ENCODE measurements at regions not wholly inside any gene's neighbourhood (a gene's known extent, or its start where the extent isn't known, plus 50 kb on each side); places are given as distances from the start of the nearest gene placed in this dataset.
"Not testable (repeated sequence)": the region's sequence is repeated elsewhere in the genome, so short reads cannot be mapped to it uniquely, and the experiment has no call there.

DNA sequence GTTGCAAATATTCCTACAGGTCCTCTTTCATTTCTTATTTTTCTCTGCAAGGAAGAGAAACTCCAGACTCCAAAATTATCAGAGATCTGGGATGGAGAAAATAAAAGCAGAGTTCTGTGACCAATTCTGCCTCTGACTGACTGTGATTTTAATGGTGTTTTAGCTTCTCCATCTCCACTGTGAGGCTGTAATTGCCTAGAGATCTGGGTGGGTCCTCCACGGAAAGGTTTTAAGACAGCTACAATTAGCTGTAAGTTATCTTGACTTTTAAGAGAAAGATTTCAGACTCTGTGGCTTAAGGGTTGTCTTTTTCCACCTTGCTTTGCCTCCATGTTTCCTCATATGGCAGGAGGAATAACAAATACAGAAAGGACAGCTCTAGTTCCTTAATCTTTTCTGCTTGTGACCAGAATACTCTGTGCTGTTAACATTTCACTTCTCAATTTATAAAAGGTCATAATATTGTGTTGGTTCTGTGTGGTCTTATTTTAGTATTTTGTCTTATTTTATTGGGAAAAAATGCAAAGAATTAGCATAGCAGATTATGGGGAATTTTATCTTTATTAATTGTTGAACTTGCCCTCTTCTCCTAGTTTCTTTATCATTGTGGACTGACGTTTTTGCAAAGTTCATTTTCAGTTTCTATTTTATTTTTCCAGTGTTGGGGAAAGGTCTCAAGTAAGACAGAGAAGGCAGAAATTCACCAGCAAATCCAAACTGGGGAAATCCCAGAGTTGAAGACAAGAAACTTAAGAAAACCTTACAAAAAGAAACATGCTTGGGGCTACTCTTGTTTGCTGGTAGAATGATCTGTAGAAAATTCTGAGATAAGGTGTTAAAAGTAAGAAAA lies 157.9 kb downstream of the RAP2B start:
- DNase-seq, result peak; percentile 88

DNA sequence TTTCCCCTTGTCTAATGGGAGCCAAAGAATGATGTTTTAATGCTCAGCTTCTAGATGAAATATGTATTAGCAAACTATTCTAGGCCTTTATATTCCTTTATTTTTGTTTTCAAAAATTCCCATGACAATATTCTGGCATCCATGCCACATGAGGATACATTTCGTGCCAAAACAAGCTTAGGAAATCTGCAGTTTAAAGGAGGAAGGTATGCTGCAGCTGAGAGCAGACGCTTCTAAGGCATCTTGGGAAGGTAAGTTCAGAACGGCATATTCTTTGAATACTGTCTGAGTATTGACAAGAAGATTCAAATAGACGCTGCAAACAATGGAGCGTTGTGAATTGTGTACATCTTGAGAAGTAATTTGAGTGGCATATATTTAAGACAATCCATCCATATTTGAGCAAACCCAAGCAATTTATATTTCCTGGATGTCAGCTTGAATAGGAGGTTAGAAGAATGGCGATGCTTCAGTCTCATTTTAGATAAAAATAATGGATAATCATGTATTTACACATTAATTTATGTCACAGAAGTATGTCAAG lies 158.6 kb downstream of the RAP2B start:
- no peak for DNase-seq

DNA sequence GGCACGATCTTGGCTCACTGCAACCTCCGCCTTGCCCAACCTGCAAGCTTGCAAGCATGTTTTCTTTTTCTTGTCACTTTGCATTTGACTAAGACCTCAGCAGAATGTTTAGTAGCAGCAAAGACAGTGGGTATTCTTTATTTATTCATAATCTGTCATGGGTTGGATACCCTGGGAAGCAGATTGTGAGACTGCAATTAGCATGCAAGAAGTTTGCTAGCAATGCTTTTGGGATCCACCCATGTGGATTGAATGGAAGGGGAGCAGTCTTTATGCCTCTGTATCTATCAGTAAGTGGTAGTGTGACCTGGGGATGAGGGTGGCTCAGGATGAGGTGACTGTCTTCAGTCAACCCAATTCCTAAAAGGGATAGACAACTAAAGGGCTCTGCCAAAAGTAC lies 166.7 kb downstream of the RAP2B start:
- no peak for DNase-seq

DNA sequence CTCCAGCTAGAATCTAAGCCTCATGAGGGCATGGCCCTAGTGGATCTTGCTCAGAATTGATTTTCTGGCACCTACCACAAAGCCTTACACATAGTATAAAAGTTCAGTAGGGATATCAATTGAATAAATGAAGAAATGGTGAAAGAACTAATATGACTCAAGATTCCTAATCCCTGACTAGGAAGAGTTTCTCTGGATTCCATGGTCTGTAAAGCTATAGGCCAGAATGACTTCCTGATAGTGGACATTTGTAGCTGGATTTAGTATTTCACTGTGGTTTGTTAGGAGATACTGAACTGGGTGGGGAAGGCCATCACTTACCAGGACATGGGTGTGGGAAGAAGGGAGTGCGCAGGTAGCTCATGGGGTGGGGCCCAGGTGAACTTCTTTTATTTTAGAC lies 168.9 kb downstream of the RAP2B start:
- DNase-seq, result no peak

DNA sequence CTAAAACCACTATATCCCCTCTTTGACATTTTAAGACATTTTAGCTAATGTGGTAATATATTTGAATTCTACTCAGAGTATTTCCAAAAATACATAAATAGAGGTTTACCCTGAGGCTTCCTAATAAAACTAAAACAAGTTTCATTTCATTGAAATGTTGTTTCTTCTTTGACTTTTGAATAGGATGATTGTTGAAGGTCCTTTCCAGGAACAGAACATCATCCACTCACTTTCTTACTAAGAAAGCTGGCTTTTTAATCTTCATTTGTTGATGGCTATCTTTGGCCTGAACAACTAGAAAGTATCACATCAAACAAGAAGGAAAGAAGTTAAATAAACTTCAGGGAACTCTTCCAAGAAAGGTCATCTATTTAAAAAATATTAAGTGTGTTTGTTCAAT lies 169.7 kb downstream of the RAP2B start:
- DNase-seq, result no peak

DNA sequence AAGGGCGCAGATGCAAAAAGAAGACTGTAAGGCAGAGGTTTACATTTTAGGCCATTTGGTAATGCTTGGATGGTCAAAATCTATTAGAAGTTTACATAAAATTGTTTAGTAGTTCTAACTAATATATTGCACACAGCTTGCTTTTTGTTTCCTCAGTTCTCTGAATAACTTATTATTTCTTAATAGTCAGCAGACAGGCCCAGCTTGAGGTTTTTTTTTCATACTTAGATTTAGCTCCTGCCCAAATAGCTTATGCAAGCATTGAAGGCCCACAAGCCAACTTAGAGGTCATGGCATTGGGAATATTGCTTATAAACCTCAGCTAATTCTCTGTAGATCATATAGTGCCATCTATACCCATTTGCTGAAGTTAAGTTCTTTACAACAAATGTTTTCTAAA lies 172.5 kb downstream of the RAP2B start:
- peak; percentile 64 for DNase-seq

DNA sequence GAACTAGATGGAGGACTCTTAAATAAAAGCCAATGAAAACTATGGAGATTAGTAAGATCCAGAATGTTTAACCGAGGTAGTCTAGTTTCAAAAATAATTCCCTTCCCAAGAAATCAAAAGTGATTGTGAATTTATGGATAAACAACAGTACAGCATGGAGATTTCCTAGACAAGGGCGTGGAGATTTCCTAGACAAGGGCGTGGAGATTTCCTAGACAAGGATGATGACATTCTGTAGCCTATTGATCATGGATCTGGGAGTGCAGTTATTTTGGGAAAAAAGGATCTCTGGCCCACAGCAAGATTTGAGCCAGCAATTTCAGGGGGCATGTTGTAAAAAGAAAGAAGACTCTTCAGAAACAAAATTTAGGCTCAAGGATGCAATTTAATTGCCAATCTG lies 175.3 kb downstream of the RAP2B start:
- no peak for DNase-seq

DNA sequence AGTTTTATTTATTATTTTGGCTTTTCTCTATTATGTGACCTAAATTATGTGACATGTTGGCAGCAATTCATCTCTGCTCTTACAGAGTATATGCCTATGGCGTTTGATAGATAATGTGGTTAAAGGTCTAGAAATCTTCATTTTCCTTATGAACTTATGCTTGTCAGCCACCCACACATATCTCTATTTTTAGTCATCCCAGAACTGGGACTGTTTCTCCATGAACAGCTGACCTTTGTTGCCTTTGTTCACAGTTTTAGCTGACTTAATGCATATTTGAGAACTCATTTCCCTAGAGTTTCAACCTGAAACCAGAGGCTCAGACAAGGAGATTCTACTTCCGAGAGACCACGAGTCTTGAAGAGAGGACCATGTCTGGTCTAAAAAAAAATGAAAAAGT lies 176.5 kb downstream of the RAP2B start:
- DNase-seq, result peak; percentile 62

DNA sequence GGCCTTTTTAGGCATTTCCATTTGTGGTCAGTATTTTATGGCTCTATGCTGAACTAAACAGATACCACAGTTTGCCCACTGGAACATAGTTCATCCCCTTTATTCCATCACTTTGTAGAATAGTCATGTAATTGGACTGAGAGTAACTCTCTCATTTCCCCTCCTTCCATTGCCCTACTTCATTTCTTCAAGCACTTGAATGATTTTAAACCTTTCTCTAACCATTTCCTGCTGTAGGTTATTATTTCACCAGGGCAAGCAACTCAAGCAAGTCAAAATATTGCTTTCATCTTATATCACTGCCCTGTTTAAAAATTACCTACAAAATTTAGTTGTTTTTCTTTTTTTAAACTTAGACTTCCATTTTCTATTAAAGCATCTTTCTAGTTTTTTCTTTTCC lies 177.0 kb downstream of the RAP2B start:
- no peak for DNase-seq

DNA sequence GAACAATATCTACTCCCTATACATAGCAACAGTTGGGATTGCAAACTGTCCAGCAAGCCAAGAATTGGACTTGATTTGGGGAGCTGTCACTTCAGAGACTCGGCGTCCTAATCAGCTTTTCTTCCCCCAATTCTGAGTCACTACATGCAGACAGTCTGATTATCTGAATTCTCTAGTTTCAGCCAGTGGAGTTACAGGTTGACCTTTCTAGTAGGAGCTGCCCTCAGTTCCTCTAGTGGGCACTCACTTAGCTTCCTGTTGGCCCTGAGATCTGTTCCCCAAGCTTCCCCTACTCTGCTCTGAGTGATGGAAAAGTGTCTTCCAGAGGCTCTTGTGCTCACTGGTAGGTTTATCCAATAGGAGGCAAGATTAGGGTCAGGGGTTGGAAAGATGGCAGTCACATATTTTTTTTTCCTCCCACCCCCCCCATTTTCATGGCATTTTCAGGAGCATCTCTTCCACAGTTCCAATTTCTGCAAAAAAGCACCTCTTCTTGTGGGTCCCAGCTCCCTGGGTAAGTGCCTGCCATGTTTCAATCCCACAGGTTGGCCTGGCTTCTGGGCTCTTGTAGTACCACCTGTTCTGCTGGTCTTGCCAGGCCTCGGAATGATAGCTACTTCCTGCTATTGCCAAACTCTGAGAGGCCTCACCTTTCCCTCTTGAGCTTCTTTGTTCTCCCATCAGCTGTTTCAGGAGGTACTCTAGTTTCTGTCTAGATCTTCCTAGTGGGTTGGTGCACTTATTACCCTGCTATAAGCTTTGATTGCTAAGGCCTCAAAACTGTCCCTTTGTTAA lies 182.2 kb downstream of the RAP2B start:
- no peak for DNase-seq

DNA sequence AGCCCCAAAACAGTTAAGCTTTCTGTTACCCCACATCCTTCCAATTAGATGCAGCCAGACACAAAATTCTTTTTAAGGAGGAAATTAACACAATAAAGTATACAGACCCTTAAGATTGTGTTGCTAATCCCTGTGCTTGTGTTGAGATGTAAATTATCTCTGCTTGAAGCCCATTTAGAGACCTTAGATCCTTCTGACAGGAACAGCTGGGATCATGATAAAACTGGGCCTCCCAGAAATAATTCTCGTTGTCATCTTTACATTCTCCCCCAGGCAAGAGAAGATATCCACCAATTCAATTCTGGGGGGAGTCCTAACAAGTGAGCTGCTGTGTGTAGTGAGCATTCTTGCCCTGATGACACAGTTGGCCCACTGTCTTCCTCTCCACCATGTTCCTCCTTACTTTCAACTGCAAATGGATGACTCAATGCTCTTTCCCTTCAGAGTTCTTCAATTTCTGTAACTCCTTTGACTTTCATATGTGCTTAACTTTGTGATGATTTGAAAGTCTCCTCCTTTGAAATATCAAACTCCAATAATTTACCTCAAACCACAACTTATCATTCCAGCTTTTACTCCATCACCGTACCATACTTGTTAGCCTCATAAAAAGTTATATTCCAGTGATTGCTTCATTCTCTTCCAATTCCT lies 186.6 kb downstream of the RAP2B start:
- DNase-seq, result peak; percentile 35

DNA sequence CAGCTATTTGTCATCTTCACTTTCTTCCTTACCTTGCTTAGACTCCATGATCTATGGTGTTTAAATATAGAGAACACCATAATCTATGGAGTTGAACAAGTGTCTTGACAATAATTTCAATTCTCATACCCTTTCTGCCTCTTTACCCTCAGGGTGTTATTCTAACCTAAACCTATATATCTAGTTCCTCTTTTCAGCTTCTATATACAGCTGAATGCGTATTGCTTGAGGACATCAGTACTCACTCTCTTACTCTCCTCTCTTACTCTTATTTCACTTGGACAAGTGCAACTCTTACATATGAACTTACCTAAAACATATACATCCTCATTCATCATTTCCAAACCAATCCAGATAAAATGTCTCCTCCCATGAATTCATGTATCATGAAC lies 187.1 kb downstream of the RAP2B start:
- DNase-seq, result no peak

DNA sequence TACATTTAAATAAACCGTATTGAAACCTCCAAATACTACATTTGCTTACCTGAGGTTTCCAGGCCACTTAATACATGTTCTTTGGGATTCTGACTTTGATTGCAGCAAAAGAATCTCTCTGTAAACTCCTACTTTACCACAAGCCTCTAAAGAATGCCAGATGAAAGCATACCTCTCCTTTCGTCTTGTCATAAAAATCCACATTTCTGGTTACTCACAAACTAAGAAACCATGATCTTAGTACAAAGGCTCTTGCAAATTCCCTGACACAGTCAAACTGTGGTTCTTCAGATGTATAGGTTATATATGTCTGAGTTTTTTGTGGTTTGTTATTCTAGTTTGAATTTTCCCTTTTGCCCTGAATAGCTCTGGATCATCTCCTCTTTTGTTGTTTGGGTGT lies 188.4 kb downstream of the RAP2B start:
- no peak for DNase-seq

DNA sequence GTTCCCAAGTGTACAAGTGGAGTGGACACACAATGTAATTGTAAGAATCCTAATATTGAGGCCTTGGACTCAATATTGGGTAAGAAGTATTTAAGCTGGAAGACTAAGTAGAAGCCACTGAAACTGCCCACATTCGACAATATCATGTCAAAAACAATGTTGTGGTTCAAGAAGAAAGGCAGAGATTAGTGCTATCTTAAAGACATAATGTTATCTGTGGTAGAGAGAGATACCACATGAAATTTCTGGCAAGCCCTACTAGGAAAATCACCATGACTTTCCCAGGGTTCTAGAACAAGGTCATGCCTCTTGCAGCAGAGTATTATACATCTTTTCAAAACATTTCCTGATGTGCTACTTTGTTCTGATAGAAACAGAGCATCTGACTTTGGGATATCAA lies 192.6 kb downstream of the RAP2B start:
- no peak for DNase-seq

DNA sequence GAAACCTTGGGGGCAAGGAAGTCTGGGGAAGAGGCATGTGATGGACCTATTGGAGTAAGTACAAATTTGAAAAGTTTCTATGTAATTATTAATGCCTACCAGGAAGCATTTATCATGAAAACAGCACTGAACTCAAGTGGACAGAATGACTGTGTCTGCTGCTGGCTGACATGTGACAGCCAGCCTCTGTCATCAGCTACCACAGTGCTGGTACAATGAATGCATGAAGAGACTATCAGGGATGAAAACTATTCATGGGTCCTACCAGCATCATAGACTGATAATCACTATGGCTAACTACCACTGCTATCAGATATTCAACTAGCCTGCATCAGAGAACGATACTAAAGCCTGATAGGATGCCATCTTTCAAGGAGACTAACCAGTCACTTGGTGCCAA lies 193.5 kb downstream of the RAP2B start:
- DNase-seq, result no peak

DNA sequence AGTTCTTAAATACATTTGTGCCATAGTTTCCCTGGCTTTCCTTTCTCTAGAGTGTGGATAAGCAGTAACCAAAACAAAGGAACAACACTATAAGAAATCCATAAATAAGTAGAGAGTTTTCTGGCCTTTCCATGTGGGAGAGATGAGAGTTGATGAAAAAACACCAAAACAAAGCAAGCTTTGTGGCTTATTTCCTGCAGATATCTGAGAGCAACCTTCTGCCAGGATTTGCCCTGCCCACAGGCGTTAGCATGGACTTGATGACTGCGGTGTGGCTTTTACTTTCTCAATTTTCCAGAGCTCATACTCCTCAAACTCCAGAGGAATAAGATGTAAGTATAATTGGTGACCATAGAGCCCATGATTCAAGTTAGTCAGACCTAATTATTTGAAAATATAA lies 194.9 kb downstream of the RAP2B start:
- no peak for DNase-seq

DNA sequence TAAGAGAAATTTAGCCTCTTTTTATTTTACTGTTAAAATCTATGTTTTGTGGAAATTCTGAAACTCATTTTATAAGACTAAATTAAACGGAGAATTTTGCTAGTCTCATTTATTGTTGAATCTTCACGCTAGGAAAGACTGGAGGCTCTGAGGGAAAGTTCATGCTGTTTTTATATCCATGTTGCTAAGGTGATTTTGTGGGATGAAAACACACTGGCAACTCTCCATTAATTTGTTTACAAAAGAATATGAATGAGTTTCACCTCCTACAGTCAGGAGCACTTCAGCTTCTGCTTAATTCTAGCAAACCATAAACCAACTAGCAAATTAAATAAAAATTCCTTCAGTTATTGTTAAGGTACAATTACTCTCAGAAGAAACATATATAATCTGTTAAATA lies 195.4 kb downstream of the RAP2B start:
- no peak for DNase-seq

DNA sequence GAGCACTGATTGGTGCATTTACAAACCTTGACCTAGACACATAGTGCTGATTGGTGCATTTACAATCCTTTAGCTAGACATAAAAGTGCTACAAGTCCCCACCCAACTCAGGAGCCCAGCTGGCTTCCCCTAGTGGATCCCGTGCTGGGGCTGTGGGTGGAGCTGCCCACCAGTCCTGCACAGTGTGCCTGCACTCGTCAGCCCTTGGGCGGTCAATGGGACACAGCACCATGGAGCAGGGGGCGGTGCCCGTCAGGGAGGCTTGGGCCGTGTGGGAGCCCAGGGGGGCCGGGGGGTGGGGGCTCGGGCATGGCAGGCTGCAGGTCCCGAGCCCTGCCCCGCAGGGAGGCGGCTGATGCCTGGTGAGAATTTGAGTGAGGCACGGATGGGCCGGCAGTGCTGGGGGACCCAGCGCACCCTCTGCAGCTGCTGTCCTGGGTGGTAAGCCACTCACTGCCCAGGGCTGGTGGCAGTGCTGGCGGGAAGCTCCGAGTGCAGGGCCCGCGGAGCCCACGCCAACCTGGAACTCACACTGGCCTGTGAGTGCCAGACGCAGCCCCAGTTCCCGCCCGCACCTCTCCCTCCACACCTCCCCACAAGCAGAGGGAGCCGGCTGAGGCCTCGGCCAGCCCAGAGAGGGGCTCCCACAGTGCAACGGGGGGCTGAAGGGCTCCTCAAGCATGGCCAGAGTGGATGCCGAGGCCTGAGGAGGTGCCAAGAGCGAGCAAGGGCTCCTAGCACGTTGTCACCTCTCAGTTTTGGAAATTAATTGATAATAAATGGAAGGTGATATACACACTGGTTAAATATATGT lies 207.7 kb downstream of the RAP2B start:
- DNase-seq, result no peak

DNA sequence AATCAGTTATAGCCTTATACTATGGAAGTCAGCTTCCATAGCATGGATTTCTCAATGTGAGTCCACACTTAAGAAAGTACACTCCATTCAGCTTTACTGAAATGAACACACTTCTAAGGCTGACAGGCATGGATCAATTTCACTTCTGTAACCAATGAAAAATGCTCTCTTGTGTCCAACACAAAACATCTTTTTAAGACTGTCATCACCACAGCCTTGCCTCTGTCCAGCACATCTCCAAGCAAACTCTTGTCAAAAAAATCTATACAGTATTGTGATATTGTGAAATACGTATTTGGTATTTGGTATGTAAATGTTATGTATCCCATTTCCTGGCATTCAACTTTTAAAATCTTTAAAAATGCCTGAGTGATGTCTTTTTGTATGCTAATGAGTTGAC lies 208.7 kb downstream of the RAP2B start:
- no peak for DNase-seq

DNA sequence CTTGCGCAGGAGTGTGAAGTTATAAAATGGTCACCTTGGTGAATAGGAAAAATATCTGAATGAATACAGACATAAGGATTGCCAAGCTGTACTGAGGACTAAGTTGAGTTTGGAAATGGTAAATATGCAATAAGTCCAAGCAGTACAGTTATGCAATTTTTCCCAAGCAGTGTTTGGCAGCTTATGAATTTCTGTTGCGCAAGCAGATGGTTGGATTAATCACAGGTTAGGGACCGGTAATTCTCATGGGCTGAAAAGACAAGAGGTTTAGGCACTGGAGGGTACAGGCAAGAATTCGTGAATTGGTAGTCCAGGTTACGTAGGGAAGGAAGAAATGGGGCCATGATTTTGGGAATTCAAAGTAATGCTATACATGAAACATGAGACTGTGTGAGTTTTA lies 210.3 kb downstream of the RAP2B start:
- peak; percentile 40 for DNase-seq

DNA sequence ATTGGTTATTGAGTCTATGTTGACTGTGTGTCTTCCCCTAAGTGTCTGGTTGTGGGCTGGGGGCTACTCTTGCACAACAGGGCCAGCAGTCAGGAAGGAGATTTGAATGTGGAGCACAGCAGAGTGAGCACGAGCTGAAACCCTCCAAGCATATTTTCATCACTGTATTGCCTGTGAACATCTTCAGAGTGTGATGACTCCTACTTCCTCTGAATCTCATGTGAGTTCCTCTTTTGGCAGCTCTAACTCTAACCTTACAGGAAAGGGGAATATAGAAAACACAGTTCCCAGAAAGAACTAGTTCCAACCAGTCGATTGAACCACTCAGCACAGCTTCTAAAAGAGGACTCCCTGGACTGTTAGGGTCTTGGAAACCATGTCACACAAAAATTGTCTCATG lies 211.6 kb downstream of the RAP2B start:
- peak; percentile 90 for DNase-seq

DNA sequence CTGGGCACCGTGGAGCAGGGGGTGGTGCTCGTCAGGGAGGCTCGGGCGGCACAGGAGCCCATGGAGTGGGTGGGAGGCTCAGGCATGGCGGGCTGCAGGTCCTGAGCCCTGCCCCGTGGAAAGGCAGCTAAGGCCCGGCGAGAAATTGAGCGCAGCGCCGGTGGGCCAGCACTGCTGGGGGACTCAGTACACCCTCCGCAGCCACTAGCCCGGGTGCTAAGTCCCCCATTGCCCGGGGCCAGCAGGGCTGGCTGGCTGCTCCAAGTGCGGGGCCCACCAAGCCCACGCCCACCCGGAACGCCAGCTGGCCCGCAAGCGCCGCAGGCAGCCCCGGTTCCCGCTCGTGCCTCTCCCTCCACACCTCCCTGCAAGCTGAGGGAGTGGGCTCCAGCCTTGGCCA lies 216.3 kb downstream of the RAP2B start:
- not testable (repeated sequence) for DNase-seq

DNA sequence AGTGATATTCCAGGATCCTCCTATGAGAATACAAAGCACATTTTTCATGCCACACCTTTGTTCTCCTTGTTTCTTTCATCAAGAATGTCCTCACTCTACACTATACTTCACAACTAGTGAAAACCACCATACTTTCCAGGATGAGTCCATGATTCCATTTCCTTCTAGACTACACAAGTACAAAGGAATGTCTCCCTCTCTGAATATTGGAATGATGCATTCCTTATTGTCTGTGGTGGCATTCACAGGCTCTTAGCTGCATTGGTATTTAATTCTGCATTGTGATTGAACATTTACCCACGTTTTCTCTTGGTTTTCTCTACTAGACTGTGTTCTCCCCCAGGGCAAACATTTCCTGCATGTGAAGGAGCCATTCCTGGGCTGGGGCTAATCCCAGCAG lies 217.5 kb downstream of the RAP2B start:
- DNase-seq, result no peak

Data from inflammatory macrophage treated with lipopolysaccharide for 4 hours (primary cell).